GM18861 (cell line): ENCODE measurements at regions not wholly inside any gene's neighbourhood (a gene's known extent, or its start where the extent isn't known, plus 50 kb on each side); places are given as distances from the start of the nearest gene placed in this dataset.

Experiments used
- ATAC-seq: cut with Tn5 transposase; IDR thresholded peaks from one replicate; pipeline ENCODE4 v1.9.1; 2021; ENCODE audit not compliant: unreplicated experiment

- ATAC-seq: no peak
These were observed 82.6 kb upstream of the NANOGP8 start for GRCh38 chr15:35167675-35168074.

DNA sequence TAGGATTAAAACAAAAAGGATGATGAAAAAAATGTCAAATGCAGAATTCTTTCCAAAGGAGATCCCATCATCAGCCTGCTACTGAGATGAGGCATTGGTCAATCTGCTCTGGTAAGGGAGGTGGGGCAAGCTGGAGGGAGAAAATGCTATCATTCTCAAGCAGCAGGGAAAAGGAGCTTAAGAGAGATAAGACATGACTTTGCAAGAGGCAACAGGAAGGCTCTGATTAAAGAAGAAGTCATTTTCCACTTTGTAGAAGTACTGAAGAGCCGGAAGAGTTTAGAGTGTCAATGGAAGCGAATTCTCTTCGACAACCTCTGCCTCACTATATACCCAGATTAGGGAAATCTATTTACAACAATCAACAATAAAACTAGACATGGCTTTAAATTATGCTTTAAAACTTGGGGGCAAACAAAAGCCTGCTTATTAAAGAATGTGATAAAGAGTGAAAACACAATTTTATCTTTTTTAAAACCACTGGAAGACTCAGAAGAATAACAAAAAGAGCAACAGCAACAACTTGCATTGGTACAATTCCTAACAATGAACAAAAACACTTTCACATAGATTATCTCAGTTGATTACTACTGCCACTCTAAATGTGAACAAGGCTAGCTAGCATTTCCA lies 81.8 kb upstream of the NANOGP8 start:
- no peak for ATAC-seq

DNA sequence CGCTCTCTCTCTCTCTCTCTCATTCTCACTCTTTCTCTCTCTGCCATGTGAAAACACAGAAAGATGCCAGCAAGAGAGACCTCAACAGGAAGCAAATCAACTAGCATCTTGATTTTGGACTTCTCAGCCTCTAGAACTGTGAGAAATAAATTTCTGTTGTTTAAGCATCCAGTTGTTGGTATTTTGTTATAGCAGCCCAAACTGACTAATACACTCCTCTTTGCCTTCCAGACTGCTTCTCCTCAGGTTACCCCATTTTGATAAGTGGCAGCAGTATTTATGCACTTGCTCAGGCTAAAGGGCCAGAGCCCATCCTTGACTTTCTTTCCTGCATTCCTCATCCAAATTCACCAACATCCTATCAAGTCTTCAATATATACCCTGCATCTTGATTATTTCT lies 76.6 kb upstream of the NANOGP8 start:
- ATAC-seq: no peak

DNA sequence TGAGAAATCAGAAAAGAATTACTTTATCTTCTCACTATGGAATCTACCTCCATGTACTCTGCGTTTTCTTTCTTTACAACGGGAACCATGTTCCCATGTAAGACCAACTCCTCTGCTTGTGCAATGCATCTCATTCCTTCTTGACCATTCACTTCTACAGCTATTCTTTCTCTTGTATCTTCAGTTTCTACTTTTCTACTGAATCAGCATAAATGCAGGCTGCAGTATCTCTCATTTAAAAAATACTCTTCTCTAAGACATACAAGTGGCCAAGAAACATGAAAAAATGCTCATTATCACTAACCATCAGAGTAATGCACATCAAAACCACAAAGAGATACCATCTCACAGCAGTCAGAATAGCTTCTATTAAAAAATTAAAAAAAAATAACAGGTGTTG lies 74.1 kb upstream of the NANOGP8 start:
- ATAC-seq: no peak

GRCh38 chr15:35151782-35152181 lies 66.7 kb upstream of the NANOGP8 start:
- ATAC-seq: no peak

GRCh38 chr15:35151381-35151780 lies 66.3 kb upstream of the NANOGP8 start:
- no peak for ATAC-seq

GRCh38 chr15:35150361-35150760 lies 65.3 kb upstream of the NANOGP8 start:
- ATAC-seq: no peak

DNA sequence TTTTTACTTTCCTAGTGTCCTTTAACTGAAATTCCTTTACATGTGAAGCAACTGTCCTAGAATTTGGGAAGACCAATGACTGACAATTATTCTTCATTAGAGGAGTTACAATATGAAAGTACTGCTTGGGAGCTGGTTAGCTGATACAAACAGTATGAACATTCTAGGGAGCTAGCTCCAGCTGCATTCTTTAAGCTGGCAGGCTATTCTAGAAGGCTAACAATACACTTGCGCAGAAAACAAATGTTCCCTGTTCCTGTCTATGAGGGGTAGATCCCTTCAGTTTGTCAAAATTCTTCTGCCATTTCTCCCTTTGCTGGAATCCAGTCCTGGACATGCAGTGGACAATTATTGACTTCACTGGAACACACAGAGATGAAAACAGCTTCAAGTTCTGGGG lies 60.2 kb upstream of the NANOGP8 start:
- ATAC-seq: no peak

DNA sequence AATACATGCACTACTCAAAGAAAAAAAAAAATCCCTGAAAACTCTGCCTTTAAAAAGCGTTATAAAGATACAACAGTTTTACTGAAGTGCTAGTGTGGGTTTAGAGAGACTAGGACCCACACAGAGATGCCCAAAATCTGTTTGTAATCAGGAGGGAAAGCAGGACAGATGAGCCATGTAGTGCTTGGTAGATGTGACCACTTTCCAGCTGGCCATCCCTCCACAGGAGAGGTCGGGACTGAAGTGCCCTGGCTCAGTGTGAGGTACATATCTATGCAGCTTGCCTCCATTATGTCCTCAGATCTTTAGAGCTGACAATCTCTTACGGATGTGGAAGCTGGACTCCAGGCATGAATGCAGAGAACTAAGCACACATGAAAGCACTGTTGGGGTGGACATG lies 57.5 kb upstream of the NANOGP8 start:
- no peak for ATAC-seq

DNA sequence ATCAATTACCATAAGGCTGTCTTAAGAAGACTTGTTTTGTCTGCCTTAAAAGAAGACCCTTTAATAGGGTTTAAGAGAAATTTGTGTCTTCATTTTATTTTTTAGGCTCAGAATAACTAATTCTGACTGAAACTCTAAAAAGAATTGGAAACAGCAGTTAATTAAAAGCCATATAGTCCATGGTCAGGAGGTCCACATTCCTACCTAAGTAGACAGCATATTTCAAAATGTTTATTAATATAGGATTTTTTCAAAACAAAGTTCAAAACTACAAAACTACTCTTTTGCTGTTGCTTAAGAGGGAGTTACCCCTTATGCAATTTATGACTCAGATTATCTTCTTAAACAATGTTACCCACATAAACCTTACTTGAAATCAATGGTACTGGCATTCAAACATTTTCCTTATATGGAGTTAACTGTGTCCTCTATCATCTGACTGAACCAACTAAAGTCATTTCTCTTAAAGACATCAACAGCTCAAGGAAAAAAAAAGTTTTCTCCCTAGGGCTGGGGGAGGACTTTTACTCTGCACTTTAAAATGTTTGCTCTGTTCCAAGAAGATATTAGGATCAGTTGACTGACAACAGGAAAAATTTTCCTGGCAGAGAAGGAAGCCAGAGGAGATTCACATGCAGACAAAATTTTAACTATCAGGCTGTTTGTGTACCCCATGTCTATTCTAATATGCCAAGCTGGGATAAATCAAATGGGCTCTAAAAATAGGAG lies 56.8 kb upstream of the NANOGP8 start:
- ATAC-seq: no peak

DNA sequence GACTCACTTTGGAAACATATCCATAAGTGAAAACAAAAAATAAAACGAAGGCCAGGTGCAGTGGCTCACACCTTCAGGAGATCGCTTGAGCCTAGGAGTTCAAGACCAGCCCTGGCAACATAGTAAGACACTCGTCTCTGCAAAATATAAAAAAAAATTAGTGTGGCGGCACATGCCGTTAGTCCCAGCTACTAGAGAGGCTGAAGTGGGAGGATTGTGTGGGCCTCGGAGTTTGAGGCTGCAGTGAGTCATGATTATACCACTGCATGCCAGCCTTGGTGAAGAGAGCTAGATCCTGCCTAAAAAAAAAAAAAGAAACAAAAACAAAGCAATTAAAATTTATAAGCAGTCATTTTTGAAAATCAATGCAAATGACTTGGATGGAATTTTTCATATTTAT lies 54.7 kb upstream of the NANOGP8 start:
- no peak for ATAC-seq

DNA sequence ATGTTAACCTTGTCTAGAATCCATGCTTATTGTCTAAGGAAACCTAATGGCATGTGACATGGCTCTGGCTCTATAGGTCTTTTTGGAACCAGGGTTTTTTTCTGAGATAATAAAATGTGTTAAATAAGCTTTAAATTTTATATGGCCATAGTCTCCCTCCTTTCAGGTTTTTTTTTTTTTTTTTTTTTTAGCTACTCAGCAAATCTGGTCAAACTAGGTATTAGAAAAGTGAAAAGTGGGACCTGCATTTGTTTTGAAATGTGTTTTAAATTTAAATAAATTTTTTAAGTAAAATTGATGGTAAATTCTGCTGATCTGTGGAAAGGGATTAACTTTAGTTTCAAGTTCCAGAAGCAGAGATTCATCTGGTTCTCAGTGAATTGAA lies 52.1 kb upstream of the NANOGP8 start:
- ATAC-seq: no peak

- peak; percentile 97 for ATAC-seq
These were observed 51.5 kb upstream of the NANOGP8 start for GRCh38 chr15:35136321-35137189.
